ELR (cell line): ENCODE measurements at regions not wholly inside any gene's neighbourhood (a gene's known extent, or its start where the extent isn't known, plus 50 kb on each side); places are given as distances from the start of the nearest gene placed in this dataset.

Experiments
- DNase-seq: peaks from one replicate; pipeline ENCODE4 v3.0.0-alpha.2; 2015; ENCODE audit warnings: low read depth

DNA sequence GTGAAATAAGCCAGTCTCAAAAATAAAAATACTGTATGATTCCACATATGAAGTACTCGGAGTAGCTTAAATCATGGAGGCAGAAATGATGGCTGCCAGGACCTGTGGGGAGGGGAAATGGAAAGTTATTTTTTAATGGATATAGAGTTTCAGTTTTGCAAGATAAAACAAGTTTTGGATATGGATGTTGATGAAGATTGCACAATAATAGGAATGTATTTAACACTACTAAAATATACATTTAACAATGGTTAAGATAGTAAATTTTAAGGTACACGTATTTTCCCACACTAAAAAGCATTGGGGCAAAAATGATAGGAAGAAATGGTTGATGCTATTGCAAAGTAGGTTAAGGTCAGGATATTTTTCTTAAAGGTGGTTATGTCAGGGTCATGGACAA lies 1058.9 kb upstream of the MAP3K7 start:
- DNase-seq = no peak

DNA sequence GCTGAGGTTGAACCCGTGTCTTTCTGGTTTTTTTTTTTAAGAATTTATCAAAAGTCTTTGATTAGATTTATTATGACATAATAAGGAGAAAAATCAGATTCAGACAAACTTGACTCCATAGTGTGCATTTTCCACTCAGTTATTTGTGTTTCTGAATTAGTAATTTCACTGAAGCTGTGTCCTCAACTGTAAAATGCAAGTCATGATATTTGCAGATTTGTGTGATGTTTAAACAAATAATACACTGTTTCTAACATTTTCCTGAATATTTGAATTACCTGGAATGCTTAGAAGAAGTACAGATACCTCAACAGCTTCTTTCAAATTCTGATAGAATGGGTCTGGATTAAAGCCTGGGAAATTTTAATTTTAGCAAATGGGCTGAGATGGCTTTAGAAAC lies 1050.3 kb upstream of the MAP3K7 start:
- no peak for DNase-seq

DNA sequence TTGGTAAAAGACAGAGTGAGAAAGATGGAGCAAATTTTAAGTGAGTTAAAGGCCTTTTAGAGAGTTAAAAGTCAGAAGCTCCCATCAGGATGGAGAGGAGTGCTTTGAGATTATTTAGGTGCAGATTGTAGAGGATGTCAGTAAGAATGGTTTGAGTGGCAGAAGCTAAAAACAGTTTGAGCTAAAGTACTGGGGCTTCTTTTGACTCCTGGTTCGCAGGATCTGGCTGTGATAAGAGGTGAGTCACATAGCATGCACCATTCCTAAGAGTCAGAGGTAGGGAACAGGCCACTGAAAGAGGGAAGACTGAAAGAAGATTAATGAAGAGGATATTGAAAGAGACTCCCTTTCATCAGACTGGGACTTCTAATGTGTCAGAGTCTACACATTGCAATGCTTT lies 1047.9 kb upstream of the MAP3K7 start:
- no peak for DNase-seq

DNA sequence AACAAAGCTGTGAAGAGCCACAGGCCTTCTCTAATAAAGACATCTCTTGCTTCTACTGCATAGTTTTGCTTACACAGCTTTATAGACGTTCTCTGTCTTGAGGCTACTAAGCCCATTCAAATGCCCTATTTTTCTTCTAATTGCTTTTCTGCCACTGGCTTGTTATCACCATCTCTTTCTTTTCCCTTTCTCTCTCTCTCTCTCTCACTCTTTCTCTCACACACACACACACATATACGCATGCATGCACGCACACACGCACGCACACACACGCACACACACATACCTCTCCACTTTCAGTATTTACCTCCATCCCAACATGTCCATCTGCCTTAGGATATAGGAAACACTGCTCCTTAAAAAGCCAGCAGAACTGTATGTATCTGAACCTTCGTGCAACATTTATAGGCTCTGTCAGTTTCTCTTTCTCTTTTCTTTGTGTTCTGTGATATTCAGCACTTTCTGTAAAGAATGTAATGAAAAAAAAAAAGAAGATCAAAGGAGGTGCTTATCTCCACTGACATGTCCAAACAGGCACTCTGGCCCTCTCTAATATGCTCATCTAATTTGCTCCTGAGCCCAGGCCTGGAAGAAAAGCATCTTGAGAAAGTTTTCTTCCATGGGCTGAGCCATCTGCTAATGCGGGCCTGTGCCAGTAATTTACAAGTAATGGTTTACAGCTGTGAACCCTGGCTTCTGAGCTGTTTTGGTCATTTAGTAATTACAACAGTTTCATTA lies 1046.7 kb upstream of the MAP3K7 start:
- DNase-seq = no peak

DNA sequence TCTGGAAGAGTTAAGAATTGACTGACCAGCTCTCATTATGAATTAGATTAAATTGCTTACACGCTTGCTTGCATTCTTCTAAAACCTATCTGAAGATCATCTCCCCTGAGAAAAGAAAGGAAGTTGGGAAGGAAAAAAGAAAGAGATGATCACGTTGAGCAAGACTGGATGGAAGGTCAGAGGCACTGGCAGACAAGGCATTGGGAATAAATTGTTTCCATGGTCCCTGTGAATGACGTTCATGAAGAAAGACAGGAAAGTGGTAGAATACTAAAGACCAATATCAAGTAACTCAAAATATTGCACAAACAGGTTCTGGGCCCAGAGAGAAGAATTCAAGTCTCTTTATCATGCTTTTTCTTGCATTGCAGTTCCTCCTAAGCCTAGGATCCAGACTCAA lies 1045.4 kb upstream of the MAP3K7 start:
- DNase-seq = no peak

DNA sequence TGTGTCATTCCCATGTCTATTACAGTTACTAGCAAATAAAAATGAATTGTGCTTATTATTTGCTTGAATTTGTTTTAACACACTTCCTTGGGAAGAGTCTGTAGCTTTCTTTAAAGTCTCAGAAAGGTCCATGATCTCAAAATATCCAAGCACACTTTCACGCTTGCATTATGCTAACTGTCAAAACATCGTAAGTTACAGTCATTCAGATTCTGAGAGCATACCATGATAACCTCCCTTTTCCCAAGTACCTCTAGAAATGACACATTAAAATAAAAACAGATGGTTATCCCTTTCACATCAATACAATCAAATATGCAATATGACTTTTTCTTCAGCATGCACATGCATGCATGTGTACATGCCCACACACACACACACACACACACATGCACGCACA lies 1044.4 kb upstream of the MAP3K7 start:
- no peak for DNase-seq

DNA sequence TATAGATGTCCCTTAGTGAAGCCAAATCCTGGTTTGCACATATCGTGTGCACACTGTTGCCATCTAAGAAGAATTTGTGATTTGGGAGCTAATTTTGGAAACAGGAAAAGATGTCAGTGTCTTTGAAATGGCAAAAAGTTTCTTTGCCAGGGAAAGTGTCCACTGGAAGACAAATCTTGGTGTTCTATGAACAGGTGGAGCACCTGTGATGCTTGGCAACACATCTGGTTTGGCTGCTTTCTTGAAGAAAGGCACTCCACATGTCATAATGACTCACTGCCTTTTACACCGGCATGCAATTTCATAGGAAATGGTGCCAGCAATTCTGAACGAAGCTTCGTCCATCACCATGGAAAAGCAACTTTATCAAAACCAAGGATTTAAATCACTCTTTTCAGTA lies 1040.0 kb upstream of the MAP3K7 start:
- no peak for DNase-seq

DNA sequence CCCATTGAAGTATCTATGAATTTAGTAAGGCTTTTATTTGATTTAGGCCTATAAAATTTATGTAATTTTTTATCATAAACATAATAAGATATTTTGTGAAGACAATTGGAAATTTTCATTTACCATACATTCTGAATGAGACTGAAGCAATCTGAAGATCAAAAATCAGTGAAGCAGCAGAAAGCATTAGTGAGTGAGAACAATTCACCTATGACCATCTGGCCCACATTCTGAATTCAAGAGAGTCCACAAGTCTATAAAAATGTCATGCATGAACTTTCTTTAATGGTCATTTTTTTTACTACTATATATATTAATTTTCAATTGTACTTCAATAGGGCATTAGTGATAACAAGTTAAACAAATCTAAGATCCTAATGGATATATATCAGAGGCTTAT lies 1026.6 kb upstream of the MAP3K7 start:
- no peak for DNase-seq

DNA sequence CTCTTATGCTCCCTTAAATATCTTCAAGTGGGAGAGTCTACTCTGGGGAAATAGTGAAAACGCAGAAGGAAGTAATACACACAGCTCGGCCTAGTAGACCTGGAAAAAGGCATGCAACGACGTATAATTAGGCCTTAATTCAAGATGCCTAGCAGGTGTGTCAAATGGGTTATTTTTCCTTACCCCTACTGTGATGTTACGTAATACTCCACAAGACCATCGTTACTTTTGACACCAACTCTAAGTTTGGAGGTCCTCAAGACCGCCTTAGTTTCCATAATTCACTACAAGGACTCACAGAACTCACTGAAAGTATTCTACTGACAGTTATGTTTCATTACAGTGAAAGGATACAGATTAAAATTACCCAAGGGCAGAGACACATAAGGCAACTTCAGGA lies 1024.3 kb upstream of the MAP3K7 start:
- DNase-seq = no peak

DNA sequence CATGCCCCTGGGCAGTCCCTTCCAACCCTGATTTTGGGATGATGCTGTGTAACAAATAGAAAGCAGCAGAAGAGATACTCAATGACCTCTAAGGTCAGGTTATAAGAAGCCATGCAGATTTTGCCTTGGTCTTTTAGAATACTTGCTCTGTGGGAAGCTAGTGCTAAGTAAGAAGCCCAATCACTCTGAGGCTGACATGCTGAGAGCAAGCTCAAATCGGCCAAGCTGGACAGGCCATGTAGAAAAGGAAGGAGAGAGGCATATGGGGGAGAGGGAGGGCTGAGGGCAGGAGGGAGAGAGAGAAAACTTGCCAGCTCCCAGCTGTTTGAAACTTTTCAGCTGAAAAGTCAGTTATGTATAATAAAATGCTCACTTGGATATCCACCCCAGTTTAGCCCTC lies 1021.6 kb upstream of the MAP3K7 start:
- no peak for DNase-seq

DNA sequence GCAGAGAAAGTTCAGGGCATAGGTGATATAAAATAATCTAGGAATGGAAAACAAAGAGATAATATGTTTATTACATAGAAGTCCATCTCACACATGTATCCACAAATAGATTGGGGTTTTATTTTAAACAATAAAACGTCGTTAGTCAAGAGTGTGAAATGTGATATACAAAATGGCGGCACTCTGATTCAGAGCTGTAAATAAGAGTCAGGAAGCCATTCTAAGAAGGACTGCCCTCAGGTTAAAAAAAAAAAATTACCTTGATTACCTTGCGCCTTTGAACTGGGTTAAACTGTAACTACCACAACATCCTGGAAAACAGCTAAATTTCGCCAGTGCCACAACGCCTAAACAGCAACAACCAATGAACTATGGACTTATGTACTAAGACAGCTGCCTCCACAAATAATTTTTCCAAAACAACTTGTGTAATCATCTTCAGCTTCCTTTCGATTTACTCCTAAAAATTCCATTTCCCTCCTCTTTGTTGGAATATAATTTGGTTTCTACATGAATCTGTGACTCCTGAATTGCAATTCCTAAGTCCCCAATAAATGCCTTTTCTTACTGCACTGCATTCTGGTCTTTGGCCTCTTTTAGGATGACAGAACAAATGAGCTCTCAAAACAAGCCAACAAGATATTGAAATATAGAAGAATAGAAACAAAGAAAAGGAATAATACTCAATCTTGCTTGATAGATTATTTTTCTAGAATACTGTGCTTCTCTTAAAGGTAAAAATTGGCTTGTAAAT lies 1019.5 kb upstream of the MAP3K7 start:
- DNase-seq = no peak

DNA sequence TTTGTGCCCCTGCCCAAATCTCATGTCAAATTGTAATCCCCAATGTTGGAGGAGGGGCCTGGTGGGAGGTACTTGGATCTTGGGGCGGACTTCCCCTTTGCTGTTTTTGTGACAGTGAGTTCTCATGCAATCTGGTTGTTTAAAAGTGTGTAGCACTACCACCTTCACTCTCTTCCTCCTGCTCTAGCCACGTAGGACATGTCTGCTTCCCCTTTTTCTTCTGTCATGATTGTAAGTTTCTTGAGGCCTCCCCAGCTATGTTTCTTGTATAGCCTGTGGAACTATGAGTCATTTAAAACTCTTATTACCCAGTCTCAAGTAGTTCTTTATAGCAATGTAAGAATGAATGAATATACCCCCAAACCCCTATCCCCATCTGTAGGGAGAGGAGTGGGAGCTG lies 1013.7 kb upstream of the MAP3K7 start:
- DNase-seq = no peak

DNA sequence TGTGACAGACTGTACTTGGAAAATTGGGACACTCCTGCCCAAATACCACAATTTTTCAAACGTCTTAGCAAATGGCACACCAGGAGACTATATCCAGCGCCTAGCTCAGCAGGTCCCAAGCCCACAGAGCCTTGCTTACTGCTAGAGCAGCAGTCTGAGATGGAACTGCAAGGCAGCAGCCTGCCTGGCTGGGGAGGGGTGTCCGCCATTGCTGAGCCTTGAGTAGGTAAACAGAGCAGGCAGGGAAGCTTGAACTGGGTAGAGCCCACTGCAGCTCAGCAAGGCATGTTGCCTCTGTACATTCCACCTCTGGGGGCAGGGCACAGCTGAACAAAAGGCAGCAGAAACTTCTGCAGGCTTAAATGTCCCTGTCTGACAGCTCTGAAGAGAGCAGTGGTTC lies 1003.3 kb upstream of the MAP3K7 start:
- no peak for DNase-seq

DNA sequence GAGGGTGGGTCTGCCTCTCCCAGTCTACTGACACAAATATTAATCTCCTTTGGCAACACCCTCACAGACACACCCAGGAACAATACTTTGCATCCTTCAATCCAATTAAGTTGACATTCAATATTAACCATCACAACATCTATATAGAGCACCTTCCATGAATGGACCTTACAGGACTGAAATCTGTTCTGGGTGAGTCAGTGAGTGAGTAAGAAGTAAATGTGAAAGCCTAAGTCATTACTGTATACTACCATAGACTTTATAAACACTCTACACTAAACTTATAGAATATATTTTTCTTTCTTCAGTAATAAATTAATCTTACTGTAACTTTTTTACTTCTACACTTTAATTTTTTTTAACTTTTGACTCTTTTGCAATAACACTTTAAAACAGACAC lies 993.8 kb upstream of the MAP3K7 start:
- no peak for DNase-seq

DNA sequence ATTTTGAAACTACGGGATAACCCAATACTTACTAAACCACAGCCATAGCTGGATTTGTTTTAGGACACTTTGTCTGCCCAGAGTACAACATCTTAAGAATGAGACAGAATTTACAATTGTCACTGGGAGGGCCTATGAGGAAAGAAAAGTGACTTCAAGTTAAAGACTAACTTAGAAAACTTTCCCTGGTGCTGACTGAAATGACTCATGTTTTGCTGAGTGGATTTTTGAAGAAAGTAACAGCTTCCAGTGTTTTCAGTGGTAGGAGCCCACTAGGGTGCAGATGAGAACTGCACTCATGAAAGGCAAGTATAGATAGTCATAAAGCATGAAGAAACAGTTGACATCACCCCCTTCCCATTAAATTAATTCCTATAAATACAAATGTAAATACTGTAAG lies 988.2 kb upstream of the MAP3K7 start:
- no peak for DNase-seq

DNA sequence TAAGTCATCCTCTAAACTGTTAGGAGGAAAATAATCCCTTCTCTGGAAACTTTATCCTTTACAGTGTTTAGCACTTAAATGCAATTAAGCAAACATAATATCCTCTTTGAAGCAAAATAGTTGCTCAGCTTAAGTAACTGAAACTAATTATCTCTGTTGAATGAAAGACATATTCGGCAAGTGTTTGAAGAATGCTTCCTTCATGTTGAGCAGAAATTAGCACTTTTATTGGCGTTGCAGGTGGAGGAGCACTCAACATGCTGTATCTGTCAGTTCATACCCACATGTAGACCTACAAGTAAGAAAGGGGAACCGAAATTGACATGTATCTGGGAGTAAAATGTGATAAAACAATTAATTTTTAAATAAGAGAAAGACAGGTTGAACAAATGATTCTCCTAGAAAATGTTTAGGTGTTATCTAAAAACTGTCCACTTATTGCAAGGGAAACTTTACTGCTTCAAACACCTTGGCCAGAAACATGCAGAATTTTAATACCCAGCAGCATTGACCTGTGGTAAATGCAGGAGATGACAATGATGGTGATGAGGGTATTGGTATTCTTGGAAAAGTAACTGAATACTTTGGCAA lies 987.0 kb upstream of the MAP3K7 start:
- DNase-seq = no peak

DNA sequence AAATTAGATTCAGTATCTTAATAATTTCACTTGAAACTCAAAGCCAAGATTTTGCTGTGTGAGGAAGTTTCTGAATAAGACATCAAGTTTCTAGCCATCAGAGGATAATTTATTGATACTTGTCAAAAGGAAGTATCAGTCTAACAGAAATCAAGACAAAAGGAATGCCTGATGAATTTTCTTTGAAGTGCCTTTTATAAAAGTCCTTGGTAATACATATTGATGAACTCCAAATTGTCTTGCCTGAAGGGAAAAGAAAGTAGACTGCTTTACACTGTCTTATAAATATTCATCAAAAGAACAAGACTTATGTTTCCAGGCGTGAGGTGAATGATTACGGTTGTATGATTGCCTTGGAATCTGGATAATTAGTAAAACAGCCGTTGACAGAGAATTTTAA lies 986.0 kb upstream of the MAP3K7 start:
- DNase-seq = no peak

DNA sequence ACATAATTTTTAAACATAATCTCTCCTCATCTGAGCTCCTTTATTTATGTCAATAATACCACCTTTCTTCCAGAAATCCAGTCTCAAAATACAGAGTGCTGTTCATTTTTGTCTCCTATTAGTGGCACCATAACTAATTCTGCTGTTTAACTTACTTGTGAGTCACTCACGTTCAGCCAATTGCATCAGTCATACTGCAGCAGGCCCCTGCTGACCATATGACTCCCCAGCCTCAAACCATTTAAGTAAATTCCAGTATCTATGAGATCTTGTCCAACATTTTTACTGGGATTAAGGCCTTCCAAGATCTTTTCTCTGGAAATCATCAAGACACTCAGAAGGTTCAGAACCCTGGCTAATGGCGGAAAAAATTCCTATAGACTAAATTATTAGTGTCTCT lies 982.2 kb upstream of the MAP3K7 start:
- no peak for DNase-seq

DNA sequence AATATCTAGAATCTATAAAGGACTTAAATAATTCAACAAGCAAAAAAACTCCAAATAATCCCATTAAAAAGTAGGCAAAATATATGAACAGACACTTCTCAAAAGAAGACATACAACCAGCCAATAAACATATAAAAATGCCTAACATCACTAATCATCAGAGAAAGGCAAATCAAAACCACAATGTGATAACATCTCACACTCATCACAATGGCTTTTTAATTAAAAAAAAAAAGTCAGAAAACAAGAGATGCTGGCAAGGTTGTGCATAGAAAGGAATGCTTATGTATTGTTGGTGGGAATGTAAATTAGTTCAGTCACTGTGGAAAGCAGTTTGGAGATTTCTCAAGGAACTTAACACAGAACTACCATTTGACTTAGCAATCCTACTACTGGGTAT lies 979.6 kb upstream of the MAP3K7 start:
- no peak for DNase-seq

DNA sequence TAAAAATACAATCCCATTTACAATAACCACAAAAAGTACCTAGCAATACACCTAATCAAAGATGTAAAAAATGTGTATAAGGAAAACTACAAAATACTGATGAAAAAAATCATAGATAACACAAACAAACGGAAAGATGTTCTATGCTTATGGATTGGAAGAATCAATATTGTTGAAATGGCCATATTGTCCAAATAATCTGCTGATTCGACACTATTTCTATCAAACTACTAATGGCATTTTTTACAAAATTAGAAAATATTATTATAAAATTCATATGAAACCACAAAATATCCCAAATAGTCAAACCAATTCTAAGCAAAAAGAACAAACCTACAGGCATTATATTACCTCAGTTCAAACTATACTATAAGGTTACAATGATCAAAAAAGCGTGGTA lies 978.3 kb upstream of the MAP3K7 start:
- no peak for DNase-seq

DNA sequence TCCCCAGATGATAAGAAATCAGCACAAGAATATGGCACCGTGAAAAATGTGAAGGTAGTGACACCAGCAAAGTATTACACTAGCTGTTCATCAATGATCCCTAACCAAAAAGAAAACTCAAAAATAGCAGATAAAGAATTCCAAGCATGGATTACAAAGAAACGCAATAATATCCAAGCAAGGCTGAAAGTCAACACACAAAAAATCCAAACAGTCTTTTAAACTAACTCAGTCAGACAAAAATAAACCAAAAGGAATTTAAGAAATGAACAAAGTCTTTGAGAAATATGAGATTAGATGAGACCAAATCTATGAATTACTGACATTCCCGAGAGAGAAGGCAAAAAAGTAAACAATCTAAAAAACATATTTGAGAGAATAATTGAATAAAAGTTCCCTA lies 976.1 kb upstream of the MAP3K7 start:
- no peak for DNase-seq

DNA sequence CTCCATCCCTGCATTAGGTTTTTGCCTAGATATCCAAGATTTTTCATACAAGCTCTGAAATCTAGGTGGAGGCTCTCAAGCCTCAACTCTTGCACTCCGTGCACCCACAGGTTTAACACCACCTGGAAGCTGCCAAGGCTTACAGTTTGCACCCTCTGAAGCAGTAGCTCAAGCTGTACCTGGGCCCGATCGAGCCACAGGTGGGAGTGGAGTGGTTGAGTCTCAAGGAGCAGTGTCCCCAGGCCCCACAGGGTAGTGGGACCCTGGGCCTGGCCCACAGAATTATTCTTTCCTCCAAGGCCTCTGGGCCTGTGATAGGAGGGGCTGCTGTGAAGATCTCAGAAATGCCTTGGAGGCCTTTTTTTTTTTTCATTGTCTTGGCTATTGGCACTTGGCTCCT lies 973.5 kb upstream of the MAP3K7 start:
- no peak for DNase-seq

DNA sequence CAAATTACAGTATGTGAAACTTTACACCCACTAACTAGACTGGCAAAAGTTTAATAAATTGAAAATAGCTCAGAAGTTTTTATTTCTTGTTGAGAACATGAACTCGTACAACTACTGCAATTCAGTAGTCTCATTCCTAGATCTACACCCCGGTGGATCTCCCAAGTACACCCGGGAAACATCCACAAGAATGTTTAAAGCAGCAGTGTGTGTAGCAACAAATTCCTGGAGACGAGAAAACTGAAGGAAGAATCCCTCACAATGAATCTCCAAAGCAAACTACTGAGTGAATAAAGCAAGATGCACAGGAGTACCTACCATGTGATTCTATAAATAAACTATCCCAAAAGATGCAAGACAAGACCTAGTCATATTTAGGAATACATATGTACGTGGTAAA lies 954.0 kb upstream of the MAP3K7 start:
- no peak for DNase-seq

DNA sequence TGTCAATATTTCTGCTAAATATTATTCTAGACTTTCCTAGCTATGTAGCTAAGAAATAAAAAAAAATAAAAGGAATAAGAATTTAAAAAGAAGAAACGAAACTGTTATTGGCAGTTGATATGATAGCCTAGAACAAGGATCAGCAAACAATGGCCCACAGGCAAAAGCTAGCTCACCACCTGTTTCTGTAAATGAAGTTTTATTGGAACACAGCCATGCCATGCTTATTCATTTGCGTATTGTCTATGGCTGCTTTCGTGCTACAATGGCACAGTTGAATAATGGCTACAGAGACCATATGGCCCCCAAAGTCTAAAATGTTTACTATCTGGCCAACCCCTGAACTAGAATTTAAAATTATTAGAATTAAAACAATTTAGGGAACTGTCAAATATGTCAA lies 952.6 kb upstream of the MAP3K7 start:
- no peak for DNase-seq
